Parathyroid adenoma (tissue), 2 donors: ENCODE measurements at regions not wholly inside any gene's neighbourhood (a gene's known extent, or its start where the extent isn't known, plus 50 kb on each side); places are given as distances from the start of the nearest gene placed in this dataset.

Experiments used
- H2AFZ ChIP-seq: fragments of 300-600 bp; sonication (generic); one replicate; pipeline ENCODE4 v1.7.0; 2017; ENCODE audit warnings: antibody characterized with exemption, mild to moderate bottlenecking
- H3K27ac ChIP-seq: fragments of 300-600 bp; sonication (generic); one replicate; pipeline ENCODE4 v1.7.0; 2017
- H3K27me3 ChIP-seq: fragments of 300-600 bp; sonication (generic); one replicate; pipeline ENCODE4 v1.7.0; 2017; ENCODE audit warnings: low read length; ENCODE audit not compliant: control insufficient read depth, insufficient read depth
- H3K36me3 ChIP-seq: fragments of 300-600 bp; sonication (generic); one replicate; pipeline ENCODE4 v1.7.0; 2017; ENCODE audit warnings: low read length; ENCODE audit not compliant: control insufficient read depth, insufficient read depth
- H3K4me1 ChIP-seq: fragments of 300-600 bp; sonication (generic); one replicate; pipeline ENCODE4 v1.7.0; 2017; ENCODE audit warnings: control low read depth
- H3K4me2 ChIP-seq: fragments of 300-600 bp; sonication (generic); one replicate; pipeline ENCODE4 v1.7.0; 2017; ENCODE audit warnings: low read length
- H3K4me3 ChIP-seq: fragments of 300-600 bp; sonication (generic); one replicate; pipeline ENCODE4 v1.7.0; 2017; ENCODE audit warnings: low read depth, low read length
- H3K79me2 ChIP-seq: fragments of 300-600 bp; sonication (generic); one replicate; pipeline ENCODE4 v1.7.0; 2017; ENCODE audit warnings: control low read depth
- H3K9ac ChIP-seq: fragments of 300-600 bp; sonication (generic); one replicate; pipeline ENCODE4 v1.7.0; 2017; ENCODE audit warnings: mild to moderate bottlenecking
- H3K9me3 ChIP-seq: fragments of 300-600 bp; sonication (generic); one replicate; pipeline ENCODE4 v1.7.0; 2017; ENCODE audit warnings: low read length; ENCODE audit not compliant: control insufficient read depth
- TF ChIP-seq, protein P1 (sequence below): fragments of 300-600 bp; sonication (generic); IDR thresholded peaks from one replicate; pipeline ENCODE4 v1.7.0; 2017; ENCODE audit warnings: antibody characterized with exemption, mild to moderate bottlenecking
- donor health status: primary hyperparathyroidism.

- Histone ChIP-seq H3K27me3 (no peaks in the 10 kb centered on the region), H3K4me3 (no peak overlapping the region), H3K9ac (no peak overlapping the region), H3K79me2 (no peaks in the 10 kb centered on the region), H3K4me2 (no peak overlapping the region), H3K9me3 (no peaks in the 10 kb centered on the region), H3K4me1 (no peaks in the 10 kb centered on the region), H2AFZ (no peak overlapping the region), H3K36me3 (no peaks in the 10 kb centered on the region), H3K27ac (no peak overlapping the region)
- TF ChIP-seq, protein P1, sequence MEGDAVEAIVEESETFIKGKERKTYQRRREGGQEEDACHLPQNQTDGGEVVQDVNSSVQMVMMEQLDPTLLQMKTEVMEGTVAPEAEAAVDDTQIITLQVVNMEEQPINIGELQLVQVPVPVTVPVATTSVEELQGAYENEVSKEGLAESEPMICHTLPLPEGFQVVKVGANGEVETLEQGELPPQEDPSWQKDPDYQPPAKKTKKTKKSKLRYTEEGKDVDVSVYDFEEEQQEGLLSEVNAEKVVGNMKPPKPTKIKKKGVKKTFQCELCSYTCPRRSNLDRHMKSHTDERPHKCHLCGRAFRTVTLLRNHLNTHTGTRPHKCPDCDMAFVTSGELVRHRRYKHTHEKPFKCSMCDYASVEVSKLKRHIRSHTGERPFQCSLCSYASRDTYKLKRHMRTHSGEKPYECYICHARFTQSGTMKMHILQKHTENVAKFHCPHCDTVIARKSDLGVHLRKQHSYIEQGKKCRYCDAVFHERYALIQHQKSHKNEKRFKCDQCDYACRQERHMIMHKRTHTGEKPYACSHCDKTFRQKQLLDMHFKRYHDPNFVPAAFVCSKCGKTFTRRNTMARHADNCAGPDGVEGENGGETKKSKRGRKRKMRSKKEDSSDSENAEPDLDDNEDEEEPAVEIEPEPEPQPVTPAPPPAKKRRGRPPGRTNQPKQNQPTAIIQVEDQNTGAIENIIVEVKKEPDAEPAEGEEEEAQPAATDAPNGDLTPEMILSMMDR: no peak
Measured at GRCh38 chr4:19400820-19401219, 850.9 kb upstream of the SLIT2 start.

DNA sequence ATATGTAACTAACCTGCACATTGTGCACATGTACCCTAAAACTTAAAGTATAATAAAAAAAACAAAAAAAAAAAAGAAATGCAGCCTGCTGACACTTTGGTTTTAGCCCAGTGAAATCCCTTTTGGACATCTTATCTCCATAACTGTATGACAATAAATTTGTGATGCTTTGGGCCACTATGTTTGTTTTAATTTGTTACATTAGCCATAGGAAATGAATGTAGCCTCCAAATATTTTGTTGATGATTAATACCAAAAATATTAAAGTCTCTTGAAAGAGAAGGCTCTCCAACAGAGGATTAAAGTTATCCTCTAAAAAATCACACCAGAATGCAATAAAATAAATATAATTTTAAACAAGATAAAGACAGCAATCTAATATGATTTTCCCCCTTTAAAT is 852.7 kb upstream of the SLIT2 start:
- Histone ChIP-seq H3K9me3 (no peaks in the 10 kb centered on the region), H3K4me1 (no peaks in the 10 kb centered on the region), H3K27ac (no peak overlapping the region), H3K9ac (no peak overlapping the region), H3K36me3 (no peaks in the 10 kb centered on the region), H3K79me2 (no peaks in the 10 kb centered on the region), H3K27me3 (no peaks in the 10 kb centered on the region), H3K4me3 (no peak overlapping the region), H2AFZ (no peak overlapping the region), H3K4me2 (no peak overlapping the region)
- TF ChIP-seq, protein P1: no peak

DNA sequence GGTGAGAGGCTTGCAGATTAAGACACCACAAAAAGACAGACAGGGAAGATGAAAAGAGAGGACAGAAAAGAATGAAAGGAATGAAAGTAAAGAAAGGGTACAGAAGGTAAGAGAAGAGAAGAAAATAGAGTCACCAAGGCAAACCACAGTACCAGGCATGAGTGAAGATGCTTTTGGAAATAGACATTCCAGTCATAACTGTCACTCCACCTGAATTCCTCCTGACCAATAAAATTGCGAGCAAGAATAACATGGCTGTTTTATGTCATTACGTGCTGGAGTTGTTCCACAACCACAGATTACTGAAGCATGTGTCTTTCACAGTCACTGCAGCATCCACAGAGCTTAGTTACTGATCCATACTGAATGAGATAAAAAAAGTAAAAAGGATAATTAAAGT is 864.9 kb upstream of the SLIT2 start:
- Histone ChIP-seq H3K36me3 (no peaks in the 10 kb centered on the region), H3K9ac (no peak overlapping the region), H3K27ac (no peak overlapping the region), H3K4me1 (no peaks in the 10 kb centered on the region), H3K27me3 (no peaks in the 10 kb centered on the region), H2AFZ (no peak overlapping the region), H3K9me3 (peaks cover 3% of the 10 kb centered on the region), H3K79me2 (no peaks in the 10 kb centered on the region), H3K4me2 (no peak overlapping the region), H3K4me3 (no peak overlapping the region)
- TF ChIP-seq, protein P1: no peak

- Histone ChIP-seq H3K4me1 (no peaks in the 10 kb centered on the region), H2AFZ (no peak overlapping the region), H3K4me2 (no peak overlapping the region), H3K9me3 (no peaks in the 10 kb centered on the region), H3K27ac (no peak overlapping the region), H3K79me2 (no peaks in the 10 kb centered on the region), H3K9ac (no peak overlapping the region), H3K4me3 (no peak overlapping the region), H3K27me3 (no peaks in the 10 kb centered on the region), H3K36me3 (no peaks in the 10 kb centered on the region)
- TF ChIP-seq, protein P1: no peak
Measured at GRCh38 chr4:19382993-19383756, 868.5 kb upstream of the SLIT2 start.

DNA sequence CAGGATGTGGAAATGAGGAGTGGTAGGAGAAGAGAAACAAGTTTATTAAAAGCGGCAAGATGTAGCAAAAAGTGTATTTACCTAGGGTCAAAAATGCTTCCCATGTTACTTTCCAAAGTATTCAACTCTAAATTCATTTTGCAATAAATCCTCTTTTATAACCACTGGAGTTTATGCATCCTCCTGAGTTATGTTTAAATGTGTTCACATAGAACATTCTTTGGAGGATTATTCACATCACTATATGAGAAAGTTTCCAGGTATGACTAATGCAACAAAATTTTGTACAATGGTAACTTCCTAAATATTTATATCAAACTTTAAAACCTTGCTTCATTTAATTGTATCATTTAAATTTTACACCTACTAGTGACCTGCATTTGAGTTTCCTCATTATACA is 870.6 kb upstream of the SLIT2 start:
- no peaks in the 10 kb centered on the region for H3K27me3 ChIP-seq
- H3K36me3 ChIP-seq: no peaks in the 10 kb centered on the region
- H3K9me3 ChIP-seq: no peaks in the 10 kb centered on the region
- H3K4me3 ChIP-seq: no peak overlapping the region
- no peaks in the 10 kb centered on the region for H3K4me1 ChIP-seq
- TF ChIP-seq, protein P1: no peak
- H3K9ac ChIP-seq: no peak overlapping the region
- H3K4me2 ChIP-seq: no peak overlapping the region
- no peak overlapping the region for H3K27ac ChIP-seq
- no peaks in the 10 kb centered on the region for H3K79me2 ChIP-seq
- no peak overlapping the region for H2AFZ ChIP-seq
